Vagina (tissue), 2 donors: ENCODE measurements at regions not wholly inside any gene's neighbourhood (a gene's known extent, or its start where the extent isn't known, plus 50 kb on each side); places are given as distances from the start of the nearest gene placed in this dataset.
"Not testable (repeated sequence)": the region's sequence is repeated elsewhere in the genome, so short reads cannot be mapped to it uniquely, and the experiment has no call there.

Source experiments
- DNase-seq, 2 donors: peaks; one replicate each; pipeline ENCODE4 v3.0.0-alpha.2; 2017; ENCODE audit errors: extremely low spot score in 2 of 2
- H3K27ac ChIP-seq: fragments of 200-600 bp; sonication (generic); one replicate; pipeline ENCODE4 v1.5.1; 2019
- H3K27me3 ChIP-seq: fragments of 200-600 bp; sonication (generic); one replicate; pipeline ENCODE4 v1.5.1; 2019
- H3K36me3 ChIP-seq, 2 donors: fragments of 200-600 bp; sonication (generic); one replicate each; pipeline ENCODE4 v1.5.1; 2017 to 2019
- H3K4me1 ChIP-seq: fragments of 200-600 bp; sonication (generic); one replicate; pipeline ENCODE4 v1.5.1; 2019
- H3K4me3 ChIP-seq, 2 donors: fragments of 200-600 bp; sonication (generic); 1 replicate in 1 of 2; 2 replicates in 1 of 2; pipeline ENCODE4 v1.5.1; 2016 to 2019
- H3K9me3 ChIP-seq: fragments of 200-600 bp; sonication (generic); one replicate; pipeline ENCODE4 v1.5.1; 2019
- POLR2A ChIP-seq, 2 donors: fragments of 450-650 bp; IDR thresholded peaks; one replicate each; pipeline ENCODE4 v1.6.1; 2017; ENCODE audit warnings: antibody characterized with exemption in 2 of 2, mild to moderate bottlenecking in 2 of 2, moderate library complexity in 2 of 2
- POLR2AphosphoS5 ChIP-seq, 2 donors: sonication (generic); formaldehyde crosslinking; IDR thresholded peaks; one replicate each; pipeline ENCODE4 v1.9.0; 2017; ENCODE audit warnings: antibody characterized with exemption in 2 of 2, mild to moderate bottlenecking in 2 of 2, low read depth in 1 of 2; ENCODE audit not compliant: insufficient read depth in 1 of 2
- intact Hi-C: fragments of 100-400 bp; cut with DNase I; formaldehyde crosslinking; loops from one replicate; pipeline ENCODE4 v1.15.1; 2023
- TF ChIP-seq, protein P1 (sequence below), 3 experiments: fragments of 450-650 bp in 2 of 3; fragments of 200-600 bp in 1 of 3; sonication (generic) in 1 of 3; IDR thresholded peaks; one replicate each; pipeline ENCODE4 v1.5.1; 2017 to 2019; ENCODE audit warnings: antibody characterized with exemption in 3 of 3, mild to moderate bottlenecking in 2 of 3, moderate library complexity in 2 of 3

DNA sequence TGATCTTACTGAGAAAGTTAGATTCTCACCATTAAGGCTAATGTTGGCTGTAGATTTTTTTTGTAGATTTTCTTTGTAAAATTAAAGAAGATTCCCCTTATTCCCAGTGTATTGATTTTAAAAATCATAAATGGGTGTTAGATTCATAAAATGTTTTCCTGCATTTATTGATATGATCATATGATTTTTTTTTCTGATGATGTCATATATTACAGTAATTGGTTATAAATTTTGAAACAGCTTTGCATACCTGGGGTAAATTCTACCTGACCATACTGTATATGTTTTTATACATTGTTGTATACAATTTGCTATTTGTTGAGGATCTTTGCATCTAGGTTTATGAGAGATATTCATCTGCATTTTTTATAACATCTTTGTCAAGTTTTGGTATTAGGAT is 880.3 kb upstream of the GRIA3 start:
- H3K36me3 ChIP-seq, result no peaks in the 10 kb centered on the region
- no peak overlapping the region for H3K4me3 ChIP-seq
- TF ChIP-seq POLR2AphosphoS5 (IDR thresholded peaks at IDR 0.05; ENCODE audit: insufficient read depth in 1 of 2, low read depth in 1 of 2), result no peak
- no peak for TF ChIP-seq POLR2A (IDR thresholded peaks at IDR 0.05)
- TF ChIP-seq, protein P1, sequence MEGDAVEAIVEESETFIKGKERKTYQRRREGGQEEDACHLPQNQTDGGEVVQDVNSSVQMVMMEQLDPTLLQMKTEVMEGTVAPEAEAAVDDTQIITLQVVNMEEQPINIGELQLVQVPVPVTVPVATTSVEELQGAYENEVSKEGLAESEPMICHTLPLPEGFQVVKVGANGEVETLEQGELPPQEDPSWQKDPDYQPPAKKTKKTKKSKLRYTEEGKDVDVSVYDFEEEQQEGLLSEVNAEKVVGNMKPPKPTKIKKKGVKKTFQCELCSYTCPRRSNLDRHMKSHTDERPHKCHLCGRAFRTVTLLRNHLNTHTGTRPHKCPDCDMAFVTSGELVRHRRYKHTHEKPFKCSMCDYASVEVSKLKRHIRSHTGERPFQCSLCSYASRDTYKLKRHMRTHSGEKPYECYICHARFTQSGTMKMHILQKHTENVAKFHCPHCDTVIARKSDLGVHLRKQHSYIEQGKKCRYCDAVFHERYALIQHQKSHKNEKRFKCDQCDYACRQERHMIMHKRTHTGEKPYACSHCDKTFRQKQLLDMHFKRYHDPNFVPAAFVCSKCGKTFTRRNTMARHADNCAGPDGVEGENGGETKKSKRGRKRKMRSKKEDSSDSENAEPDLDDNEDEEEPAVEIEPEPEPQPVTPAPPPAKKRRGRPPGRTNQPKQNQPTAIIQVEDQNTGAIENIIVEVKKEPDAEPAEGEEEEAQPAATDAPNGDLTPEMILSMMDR (IDR thresholded peaks at IDR 0.05), result no peak
- no peaks in the 10 kb centered on the region for H3K9me3 ChIP-seq
- H3K4me1 ChIP-seq, result no peaks in the 10 kb centered on the region
- H3K27ac ChIP-seq, result no peak overlapping the region
- intact Hi-C loops, result no loop called here
- H3K27me3 ChIP-seq, result no peaks in the 10 kb centered on the region
- DNase-seq, result no peak

DNA sequence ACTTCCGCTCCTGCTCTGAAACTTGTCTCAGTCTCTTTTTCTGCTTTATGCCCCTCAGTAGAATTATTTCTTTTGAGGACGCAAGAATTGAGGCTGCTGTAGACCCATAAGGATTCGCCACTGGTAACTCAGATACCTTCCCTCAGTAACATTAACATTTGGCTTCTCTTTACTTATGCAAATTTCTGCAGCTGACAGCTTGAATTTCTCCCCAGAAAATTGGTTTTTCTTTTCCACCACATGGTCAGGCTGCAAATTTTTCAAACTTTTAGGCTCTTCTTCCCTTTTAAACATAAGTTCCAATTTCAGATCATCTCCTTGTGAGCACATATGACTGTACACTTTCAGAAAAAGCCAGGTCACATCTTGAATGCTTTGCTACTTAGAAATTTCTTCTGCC is 839.3 kb upstream of the GRIA3 start:
- TF ChIP-seq POLR2A (IDR thresholded peaks at IDR 0.05), result no peak
- TF ChIP-seq POLR2AphosphoS5 (IDR thresholded peaks at IDR 0.05; ENCODE audit: insufficient read depth in 1 of 2, low read depth in 1 of 2), result no peak
- TF ChIP-seq, protein P1 (IDR thresholded peaks at IDR 0.05), result no peak
- intact Hi-C loops, result no loop called here
- no peak for DNase-seq
- H3K4me3 ChIP-seq, result no peak overlapping the region
- no peaks in the 10 kb centered on the region for H3K36me3 ChIP-seq
- H3K27me3 ChIP-seq, result no peaks in the 10 kb centered on the region
- no peaks in the 10 kb centered on the region for H3K4me1 ChIP-seq
- no peak overlapping the region for H3K27ac ChIP-seq
- H3K9me3 ChIP-seq, result no peaks in the 10 kb centered on the region

DNA sequence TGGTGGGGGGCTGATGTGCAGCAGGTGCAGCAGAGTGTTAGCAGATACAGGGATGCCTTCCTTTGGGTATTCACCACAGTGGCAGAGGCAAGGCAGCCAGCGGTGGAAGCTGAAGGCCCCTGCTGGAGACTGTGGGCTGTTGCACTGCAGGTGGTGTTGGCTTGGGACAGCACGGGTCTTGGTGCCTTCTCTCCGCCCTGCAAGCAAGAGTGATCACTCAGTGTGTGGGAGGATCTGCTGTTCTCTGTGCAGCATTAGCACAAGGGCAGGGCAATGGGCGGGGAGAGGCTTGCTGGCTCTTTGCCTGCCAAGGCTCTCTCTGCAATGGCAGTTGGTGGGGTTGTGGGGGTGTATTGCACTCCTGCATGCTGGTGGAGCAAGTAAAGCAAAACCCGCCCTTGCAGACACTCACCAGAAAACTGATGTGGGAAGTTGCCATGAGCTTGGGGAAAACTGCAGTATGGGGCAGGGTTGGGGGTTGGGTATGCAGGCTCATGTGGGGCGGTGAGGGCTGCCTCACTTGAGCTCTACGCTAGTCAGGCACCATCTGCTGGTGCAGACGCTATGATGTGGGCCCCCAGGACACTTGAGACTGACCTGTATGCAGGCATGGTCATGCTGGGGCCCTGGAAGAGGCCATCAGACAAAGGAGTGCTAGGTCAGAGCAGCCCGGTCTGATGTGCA is 820.8 kb upstream of the GRIA3 start:
- Histone ChIP-seq H3K27ac (no peak overlapping the region), H3K27me3 (no peaks in the 10 kb centered on the region), H3K9me3 (no peaks in the 10 kb centered on the region), H3K4me3 (no peak overlapping the region), H3K36me3 (no peaks in the 10 kb centered on the region), H3K4me1 (no peaks in the 10 kb centered on the region)
- no peak for TF ChIP-seq POLR2A (IDR thresholded peaks at IDR 0.05)
- TF ChIP-seq, protein P1 (IDR thresholded peaks at IDR 0.05), result no peak
- no peak for TF ChIP-seq POLR2AphosphoS5 (IDR thresholded peaks at IDR 0.05; ENCODE audit: insufficient read depth in 1 of 2, low read depth in 1 of 2)
- DNase-seq, result no peak
- intact Hi-C loops, result no loop called here

DNA sequence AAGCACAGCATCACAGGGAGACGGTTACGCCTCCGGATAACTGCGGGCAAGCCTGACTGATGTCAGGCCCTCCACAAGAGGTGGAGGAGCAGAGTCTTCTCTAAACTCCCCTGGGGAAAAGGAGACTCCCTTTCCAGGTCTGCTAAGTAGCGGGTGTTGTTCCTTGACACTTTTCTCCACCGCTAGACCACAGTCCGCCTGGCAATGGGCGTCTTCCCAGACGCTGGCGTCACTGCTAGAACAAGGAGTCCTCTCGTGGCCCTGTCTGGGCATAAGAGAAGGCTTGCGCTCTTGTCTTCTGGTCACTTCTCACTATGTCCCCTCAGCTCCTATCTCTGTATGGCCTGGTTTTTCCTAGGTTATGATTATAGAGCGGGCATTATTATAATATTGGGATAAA is 808.5 kb upstream of the GRIA3 start:
- H3K9me3 ChIP-seq, H3K4me1 ChIP-seq, H3K27me3 ChIP-seq, intact Hi-C loops, DNase-seq, H3K36me3 ChIP-seq, H3K27ac ChIP-seq, H3K4me3 ChIP-seq: not testable (repeated sequence)

DNA sequence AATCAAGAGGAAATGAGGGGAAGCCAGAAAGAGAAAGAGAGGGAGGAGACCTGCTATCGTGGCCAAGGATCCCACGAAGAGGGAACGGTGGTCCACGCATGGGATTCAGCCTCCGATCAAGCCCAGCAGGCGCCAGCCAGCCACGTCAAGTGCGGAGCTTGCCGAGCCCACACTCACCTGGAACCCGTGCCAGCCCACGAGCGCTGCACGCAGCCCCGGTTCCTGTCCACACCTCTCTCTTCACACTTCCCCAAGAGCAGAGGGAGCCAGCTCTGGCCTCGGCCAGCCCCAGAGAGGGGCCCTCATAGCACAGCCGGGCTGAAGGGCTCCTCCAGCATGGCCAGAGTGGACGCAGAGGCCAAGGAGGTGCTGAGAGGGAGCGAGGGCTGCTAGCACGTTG is 795.1 kb upstream of the GRIA3 start:
- no peaks in the 10 kb centered on the region for H3K36me3 ChIP-seq
- no peak overlapping the region for H3K27ac ChIP-seq
- no peak for DNase-seq
- H3K27me3 ChIP-seq, result no peaks in the 10 kb centered on the region
- no peak for TF ChIP-seq POLR2AphosphoS5 (IDR thresholded peaks at IDR 0.05; ENCODE audit: insufficient read depth in 1 of 2, low read depth in 1 of 2)
- TF ChIP-seq POLR2A (IDR thresholded peaks at IDR 0.05), result no peak
- TF ChIP-seq, protein P1 (IDR thresholded peaks at IDR 0.05), result no peak
- intact Hi-C loops, result loop anchor here (5.0 kb wide), 1 partner anchor 1962 kb away; no protein-coding TSS in a partner anchor
- H3K9me3 ChIP-seq, result no peaks in the 10 kb centered on the region
- no peak overlapping the region for H3K4me3 ChIP-seq
- H3K4me1 ChIP-seq, result no peaks in the 10 kb centered on the region
